ENCODE measurements at regions not wholly inside any gene's neighbourhood (a gene's known extent, or its start where the extent isn't known, plus 50 kb on each side); places are given as distances from the start of the nearest gene placed in this dataset.
"Not testable (repeated sequence)": the region's sequence is repeated elsewhere in the genome, so short reads cannot be mapped to it uniquely, and the experiment has no call there.

DNA sequence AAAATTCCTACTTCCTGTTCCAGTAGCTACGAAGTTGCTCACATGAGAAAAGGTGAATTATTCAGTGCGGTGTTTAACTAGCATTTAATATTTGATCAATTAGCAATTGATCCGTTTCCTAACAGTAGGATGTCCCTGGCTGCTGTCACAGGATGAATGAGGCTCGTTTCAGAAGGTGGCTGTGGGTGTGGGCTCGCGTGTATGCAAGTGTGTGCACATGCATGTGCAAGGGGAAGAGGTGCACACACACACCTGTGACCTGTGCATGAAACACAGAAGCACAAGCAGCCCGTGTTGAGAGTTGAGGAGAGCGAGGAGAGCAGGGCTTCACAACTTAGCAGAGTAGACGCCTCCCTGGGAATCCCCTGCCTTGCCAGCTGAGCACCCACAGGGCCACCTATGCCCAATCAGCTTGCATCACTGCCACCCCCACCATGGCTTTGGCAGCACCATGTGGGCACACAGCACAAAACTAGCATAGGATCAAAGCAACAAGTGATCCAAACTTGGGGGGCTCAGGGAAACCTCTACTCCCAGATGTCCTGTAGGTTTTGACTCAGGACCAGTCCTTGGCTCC, 107.2 kb downstream of the C5orf15 start:
- H3K4me3 Mint-ChIP-seq: no peak overlapping the region
- peaks cover 4% of the 10 kb centered on the region for H3K4me1 Mint-ChIP-seq
- no peaks in the 10 kb centered on the region for H3K9me3 ChIP-seq (ENCODE audit: control insufficient read depth, low read length, poor library complexity, severe bottlenecking)
- no peak for DNase-seq
- no peak overlapping the region for H3K27ac Mint-ChIP-seq
- peak; percentile 68 for ATAC-seq
- H3K36me3 Mint-ChIP-seq (ENCODE audit: low read depth): peaks cover 2% of the 10 kb centered on the region
- peaks cover 47% of the 10 kb centered on the region for H3K27me3 Mint-ChIP-seq

DNA sequence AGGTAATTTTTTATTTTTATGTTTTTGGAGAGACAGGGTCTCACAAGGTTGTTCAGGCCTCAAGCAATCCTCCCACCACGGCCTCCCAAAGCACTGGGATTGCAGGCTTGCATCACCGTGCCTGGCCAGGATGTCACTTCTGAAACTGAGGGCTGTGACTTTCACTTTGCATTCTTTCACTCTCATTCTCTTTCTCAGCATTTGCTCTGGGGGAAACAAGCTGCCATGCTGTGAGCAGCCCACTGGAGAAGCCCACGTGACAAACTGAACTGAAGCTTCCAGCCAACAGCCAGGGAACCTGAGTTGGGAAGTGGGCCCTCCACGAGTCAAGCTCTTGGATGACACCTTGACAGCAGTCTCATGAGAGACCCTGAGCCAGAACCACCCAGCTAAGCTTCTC, 109.4 kb downstream of the C5orf15 start:
- no peak for DNase-seq
- Mint-ChIP-seq H3K4me3 (no peak overlapping the region), H3K36me3 (ENCODE audit: low read depth) (peaks cover 2% of the 10 kb centered on the region), H3K27me3 (peaks cover 47% of the 10 kb centered on the region), H3K27ac (no peak overlapping the region), H3K4me1 (peaks cover 4% of the 10 kb centered on the region)
- no peak for ATAC-seq
- H3K9me3 ChIP-seq (ENCODE audit: control insufficient read depth, low read length, poor library complexity, severe bottlenecking): no peaks in the 10 kb centered on the region

DNA sequence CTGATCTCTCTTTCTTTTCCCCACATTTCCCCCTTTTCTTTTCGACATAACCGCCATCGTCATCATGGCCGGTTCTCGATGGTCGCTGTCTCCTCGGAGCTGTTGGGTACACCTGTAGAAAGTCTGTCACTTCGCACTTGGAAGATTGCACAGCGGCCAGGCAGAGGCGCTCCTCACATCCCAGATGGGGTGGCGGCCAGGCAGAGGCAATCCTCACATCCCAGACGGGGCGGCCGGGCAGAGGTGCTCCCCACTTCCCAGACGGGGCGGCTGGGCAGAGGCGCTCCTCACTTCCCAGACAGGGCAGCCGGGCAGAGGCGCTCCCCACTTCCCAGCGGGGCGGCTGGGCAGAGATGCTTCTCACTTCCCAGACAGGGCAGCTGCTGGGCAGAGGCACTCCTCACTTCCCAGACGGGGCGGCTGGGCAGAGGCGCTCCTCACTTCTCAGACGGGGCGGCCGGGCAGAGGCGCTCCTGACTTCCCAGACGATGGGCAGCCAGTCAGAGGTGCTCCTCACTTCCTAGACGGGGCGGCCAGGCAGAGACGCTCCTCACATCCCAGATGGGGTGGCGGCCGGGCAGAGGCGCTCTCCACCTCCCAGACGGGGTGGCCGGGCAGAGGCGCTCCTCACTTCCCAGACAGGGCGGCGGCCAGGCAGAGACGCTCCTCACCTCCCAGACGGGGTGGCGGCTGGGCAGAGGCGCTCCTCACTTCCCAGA, 110.7 kb downstream of the C5orf15 start:
- not testable (repeated sequence) for H3K4me3 Mint-ChIP-seq; ATAC-seq; H3K27ac Mint-ChIP-seq; H3K36me3 Mint-ChIP-seq (ENCODE audit: low read depth); H3K9me3 ChIP-seq (ENCODE audit: control insufficient read depth, low read length, poor library complexity, severe bottlenecking); DNase-seq; H3K4me1 Mint-ChIP-seq
- peaks cover 55% of the 10 kb centered on the region for H3K27me3 Mint-ChIP-seq

DNA sequence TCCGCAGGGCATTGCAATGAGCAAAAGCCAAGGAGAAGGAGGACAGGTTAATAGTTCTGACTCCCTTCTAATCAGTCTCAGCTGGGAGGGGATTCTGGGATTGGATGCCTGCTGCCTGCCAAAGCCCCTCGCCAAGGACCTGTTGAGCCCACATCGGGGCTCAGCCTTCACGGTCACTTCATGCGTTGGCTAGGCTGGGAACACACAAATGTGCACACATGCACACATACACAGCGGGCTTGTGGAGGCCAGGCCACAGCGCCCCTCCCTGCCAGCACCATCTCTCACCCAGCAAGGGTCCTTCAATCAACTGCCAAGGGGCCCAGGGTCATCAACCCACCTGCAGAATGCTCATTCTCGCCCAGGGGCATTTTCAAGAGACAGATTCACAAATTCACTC, 113.9 kb downstream of the C5orf15 start:
- no peaks in the 10 kb centered on the region for H3K9me3 ChIP-seq (ENCODE audit: control insufficient read depth, low read length, poor library complexity, severe bottlenecking)
- no peak for DNase-seq
- no peak overlapping the region for H3K27ac Mint-ChIP-seq
- no peak for ATAC-seq
- H3K27me3 Mint-ChIP-seq: peaks cover 63% of the 10 kb centered on the region
- peaks cover 4% of the 10 kb centered on the region for H3K36me3 Mint-ChIP-seq (ENCODE audit: low read depth)
- no peaks in the 10 kb centered on the region for H3K4me1 Mint-ChIP-seq
- no peak overlapping the region for H3K4me3 Mint-ChIP-seq

DNA sequence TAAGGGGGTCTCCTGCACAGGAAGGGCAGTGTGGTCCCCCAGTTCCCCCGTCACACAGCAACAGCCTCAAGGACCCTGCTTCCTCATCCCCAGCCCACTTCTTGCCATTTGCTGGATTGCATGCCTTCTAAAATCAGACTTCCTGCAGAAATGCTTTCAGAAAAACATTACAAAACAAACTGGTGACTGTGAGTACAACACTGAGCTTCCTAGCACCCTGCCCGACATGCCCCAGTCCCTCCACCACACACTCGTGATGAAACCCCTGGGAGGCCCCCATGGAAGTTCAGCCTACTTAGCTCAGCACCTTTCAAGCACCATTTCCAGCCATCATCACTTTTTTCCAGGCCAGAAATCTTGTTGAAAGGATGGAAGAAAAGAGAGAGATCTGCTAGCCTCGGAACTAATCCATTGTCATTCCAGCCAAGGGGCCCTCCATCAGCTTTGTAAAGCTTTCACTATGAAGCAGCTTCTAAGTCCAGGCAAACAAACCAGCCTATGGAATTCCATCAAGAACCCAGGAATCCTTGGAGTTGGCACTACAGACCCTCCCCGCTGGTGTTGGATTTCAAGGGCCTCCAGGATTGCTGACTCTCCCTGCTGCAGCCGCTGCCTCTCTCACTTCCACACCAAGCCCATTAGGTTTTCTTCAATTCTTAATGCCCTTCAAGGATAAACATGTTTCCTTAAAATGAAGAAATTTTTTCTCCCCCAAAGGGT, 114.6 kb downstream of the C5orf15 start:
- Mint-ChIP-seq H3K27ac (no peak overlapping the region), H3K4me3 (no peak overlapping the region), H3K4me1 (no peaks in the 10 kb centered on the region), H3K36me3 (ENCODE audit: low read depth) (peaks cover 4% of the 10 kb centered on the region), H3K27me3 (peaks cover 64% of the 10 kb centered on the region)
- DNase-seq: no peak
- H3K9me3 ChIP-seq (ENCODE audit: control insufficient read depth, low read length, poor library complexity, severe bottlenecking): no peaks in the 10 kb centered on the region
- no peak for ATAC-seq

DNA sequence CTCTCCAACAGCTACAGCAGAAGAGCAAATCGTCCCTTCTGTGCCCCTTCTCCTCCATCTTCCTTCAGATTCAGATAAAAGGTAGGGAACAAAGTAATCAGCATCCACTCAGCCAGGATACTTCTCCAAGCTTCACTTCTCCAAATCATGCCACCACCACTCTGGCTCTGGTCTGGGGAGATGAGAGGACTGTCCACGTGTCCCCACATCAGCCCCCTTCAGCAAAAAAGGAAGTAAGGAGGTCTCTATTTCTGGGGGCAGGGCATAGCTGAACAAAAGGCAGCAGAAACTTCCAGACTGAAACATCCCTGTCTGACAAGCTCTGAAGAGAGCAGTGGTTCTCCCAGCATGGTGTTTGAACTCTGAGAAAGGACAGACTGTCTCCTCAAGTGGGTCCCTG, 116.9 kb downstream of the C5orf15 start:
- H3K27me3 Mint-ChIP-seq: peaks cover 85% of the 10 kb centered on the region
- ATAC-seq: no peak
- peaks cover 2% of the 10 kb centered on the region for H3K36me3 Mint-ChIP-seq (ENCODE audit: low read depth)
- H3K4me1 Mint-ChIP-seq: peaks cover 2% of the 10 kb centered on the region
- H3K27ac Mint-ChIP-seq: no peak overlapping the region
- no peaks in the 10 kb centered on the region for H3K9me3 ChIP-seq (ENCODE audit: control insufficient read depth, low read length, poor library complexity, severe bottlenecking)
- no peak overlapping the region for H3K4me3 Mint-ChIP-seq
- no peak for DNase-seq

DNA sequence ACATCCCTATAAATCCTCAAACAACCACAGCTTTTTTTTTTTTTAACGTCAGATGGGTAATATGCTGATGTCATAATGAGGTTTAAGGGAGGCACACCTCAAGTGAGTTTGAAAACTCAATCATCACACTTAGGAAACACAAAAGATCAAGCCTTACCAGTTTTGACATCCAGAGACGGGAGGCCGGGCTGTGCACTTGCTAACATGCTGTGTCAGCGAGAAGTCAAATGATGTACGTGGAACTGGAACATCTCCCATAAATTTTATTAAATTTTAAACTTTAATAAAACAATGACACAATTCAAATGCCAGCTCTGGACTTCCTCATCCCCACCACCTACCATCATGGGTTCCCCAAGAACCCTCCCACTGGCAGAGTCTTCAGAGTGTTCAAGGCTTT, 117.6 kb downstream of the C5orf15 start:
- H3K4me3 Mint-ChIP-seq: no peak overlapping the region
- peaks cover 2% of the 10 kb centered on the region for H3K4me1 Mint-ChIP-seq
- ATAC-seq (no peak), DNase-seq (no peak)
- no peaks in the 10 kb centered on the region for H3K9me3 ChIP-seq (ENCODE audit: control insufficient read depth, low read length, poor library complexity, severe bottlenecking)
- no peak overlapping the region for H3K27ac Mint-ChIP-seq
- peaks cover 2% of the 10 kb centered on the region for H3K36me3 Mint-ChIP-seq (ENCODE audit: low read depth)
- peaks cover 87% of the 10 kb centered on the region for H3K27me3 Mint-ChIP-seq

DNA sequence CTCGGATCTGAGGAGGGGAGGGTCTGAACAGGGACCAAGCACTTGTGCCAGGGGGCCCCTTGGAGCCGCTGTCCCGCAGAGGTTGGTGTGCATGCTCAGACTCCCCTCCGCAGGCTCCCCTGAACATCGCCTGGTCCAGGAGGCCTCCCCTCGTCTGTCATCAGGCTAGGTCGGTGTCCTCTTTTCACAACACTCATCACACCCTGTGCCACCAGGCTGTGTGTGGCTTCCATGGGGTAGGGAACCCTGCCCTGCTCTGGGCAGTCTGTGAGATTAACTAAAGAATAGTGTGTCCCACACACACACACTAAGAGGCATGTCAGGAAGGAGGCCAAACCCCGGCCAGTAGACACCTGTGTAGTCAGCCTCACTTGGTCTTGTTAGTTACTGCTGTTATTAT, 119.3 kb downstream of the C5orf15 start:
- peaks cover 2% of the 10 kb centered on the region for H3K4me1 Mint-ChIP-seq
- H3K27me3 Mint-ChIP-seq: peaks cover 74% of the 10 kb centered on the region
- no peak for ATAC-seq
- H3K36me3 Mint-ChIP-seq (ENCODE audit: low read depth): peaks cover 2% of the 10 kb centered on the region
- no peak overlapping the region for H3K4me3 Mint-ChIP-seq
- no peak for DNase-seq
- H3K27ac Mint-ChIP-seq: no peak overlapping the region
- no peaks in the 10 kb centered on the region for H3K9me3 ChIP-seq (ENCODE audit: control insufficient read depth, low read length, poor library complexity, severe bottlenecking)

DNA sequence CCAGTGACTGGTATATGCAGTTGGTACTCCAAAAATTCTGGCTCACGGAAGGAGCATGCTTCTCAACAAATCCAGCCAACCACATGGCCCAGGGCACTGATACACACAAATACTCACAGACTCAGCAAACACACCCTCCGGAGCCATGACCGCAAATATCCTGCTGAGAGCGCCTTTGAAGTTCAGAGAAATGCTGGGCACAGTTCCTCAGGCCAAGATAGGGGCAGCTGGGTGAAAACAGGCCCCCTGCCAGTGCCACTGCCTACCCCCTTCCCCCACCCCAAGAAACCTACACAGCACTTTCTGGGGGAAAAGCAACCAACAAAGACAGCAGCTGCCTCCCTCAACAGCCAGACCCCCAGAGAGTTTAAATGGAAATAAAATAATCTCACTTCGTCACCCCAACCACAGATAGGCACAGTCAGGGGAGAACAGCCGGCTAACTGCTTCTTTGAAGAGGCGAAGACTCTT, 120.0 kb downstream of the C5orf15 start:
- peaks cover 74% of the 10 kb centered on the region for H3K27me3 Mint-ChIP-seq
- ATAC-seq (no peak), DNase-seq (no peak)
- H3K27ac Mint-ChIP-seq: no peak overlapping the region
- peaks cover 2% of the 10 kb centered on the region for H3K36me3 Mint-ChIP-seq (ENCODE audit: low read depth)
- no peak overlapping the region for H3K4me3 Mint-ChIP-seq
- no peaks in the 10 kb centered on the region for H3K9me3 ChIP-seq (ENCODE audit: control insufficient read depth, low read length, poor library complexity, severe bottlenecking)
- H3K4me1 Mint-ChIP-seq: peaks cover 2% of the 10 kb centered on the region

DNA sequence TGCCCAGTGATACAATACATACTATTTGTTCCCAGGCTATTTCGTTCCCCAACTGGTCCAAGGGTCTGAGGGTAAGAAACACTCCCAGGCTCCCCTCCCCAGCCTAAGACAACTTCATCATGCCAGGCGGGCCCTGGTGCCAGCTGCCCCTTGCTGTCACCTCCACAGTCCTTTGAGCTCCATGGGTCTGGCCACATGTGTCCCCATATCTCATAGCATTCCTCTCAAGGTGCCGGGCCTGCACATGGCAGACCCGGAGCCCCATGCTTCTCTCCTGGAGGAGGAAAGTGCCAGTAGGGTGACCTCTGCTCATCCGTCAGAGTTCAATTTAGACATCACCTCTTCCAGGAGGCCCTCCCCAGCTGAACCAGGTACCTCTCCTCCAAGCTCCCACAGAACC, 120.5 kb downstream of the C5orf15 start:
- Mint-ChIP-seq H3K36me3 (ENCODE audit: low read depth) (peaks cover 2% of the 10 kb centered on the region), H3K27ac (no peak overlapping the region), H3K27me3 (peaks cover 70% of the 10 kb centered on the region), H3K4me1 (peaks cover 2% of the 10 kb centered on the region), H3K4me3 (no peak overlapping the region)
- H3K9me3 ChIP-seq (ENCODE audit: control insufficient read depth, low read length, poor library complexity, severe bottlenecking): no peaks in the 10 kb centered on the region
- ATAC-seq (no peak), DNase-seq (no peak)

DNA sequence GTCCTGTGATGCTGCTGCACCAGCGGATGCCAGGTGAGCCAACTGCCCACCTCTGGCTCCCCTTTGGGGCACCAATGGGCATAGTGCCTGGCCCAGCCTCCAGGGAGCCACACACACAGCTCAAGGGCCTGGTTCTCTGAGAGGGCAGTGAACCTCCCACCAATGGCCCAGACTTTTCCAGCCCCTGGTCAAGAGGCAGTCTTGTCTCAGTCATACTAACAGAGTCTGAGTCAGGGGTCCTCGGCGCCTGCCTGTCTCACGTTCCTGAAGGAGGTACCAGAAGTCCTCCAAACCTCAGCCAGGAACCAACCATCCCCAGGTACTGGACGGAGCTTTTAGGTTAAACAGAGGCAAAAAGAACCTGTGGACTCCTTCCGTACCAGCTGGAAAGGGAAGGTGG, 121.1 kb downstream of the C5orf15 start:
- ATAC-seq (no peak), DNase-seq (no peak)
- peaks cover 2% of the 10 kb centered on the region for H3K4me1 Mint-ChIP-seq
- H3K36me3 Mint-ChIP-seq (ENCODE audit: low read depth): peaks cover under 1% of the 10 kb centered on the region
- no peaks in the 10 kb centered on the region for H3K9me3 ChIP-seq (ENCODE audit: control insufficient read depth, low read length, poor library complexity, severe bottlenecking)
- H3K4me3 Mint-ChIP-seq: no peak overlapping the region
- peaks cover 67% of the 10 kb centered on the region for H3K27me3 Mint-ChIP-seq
- H3K27ac Mint-ChIP-seq: no peak overlapping the region

DNA sequence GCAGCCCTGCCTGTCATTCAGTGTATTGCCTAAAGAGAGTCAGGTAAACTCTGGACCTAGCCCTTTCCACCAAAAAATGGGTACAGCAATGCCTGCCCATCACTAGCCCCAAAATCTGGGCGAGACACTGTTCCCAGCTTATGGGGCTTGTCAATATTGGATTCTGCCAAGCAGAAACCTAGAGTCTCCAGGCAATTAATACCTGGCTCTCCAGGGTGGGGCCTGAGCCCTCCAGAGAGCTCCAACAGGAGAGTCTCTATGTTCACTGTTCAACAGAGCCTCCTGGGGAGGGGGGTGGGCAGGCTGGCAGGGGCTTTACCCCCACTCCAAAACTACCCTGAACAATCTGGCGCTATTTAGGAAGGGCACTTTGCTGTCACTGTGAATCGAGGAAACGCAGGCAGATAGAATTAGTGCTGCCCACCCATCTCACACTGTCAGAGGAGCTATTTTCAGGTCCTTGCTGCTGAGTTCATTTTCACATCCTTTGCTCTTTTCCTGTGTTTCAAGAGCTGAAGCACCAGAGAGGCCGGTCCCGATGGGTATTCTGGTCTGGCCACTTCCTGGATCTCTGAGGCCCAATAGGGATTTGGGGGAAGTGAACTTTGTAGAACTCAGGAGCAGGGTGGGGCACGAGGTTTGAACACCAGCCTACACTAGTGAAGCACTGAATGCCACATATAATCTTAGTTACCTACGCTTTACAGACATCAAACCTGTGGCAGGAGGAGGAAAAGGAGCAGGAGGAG, 121.8 kb downstream of the C5orf15 start:
- no peak overlapping the region for H3K27ac Mint-ChIP-seq
- peaks cover 67% of the 10 kb centered on the region for H3K27me3 Mint-ChIP-seq
- H3K4me3 Mint-ChIP-seq: no peak overlapping the region
- H3K4me1 Mint-ChIP-seq: peaks cover 2% of the 10 kb centered on the region
- H3K9me3 ChIP-seq (ENCODE audit: control insufficient read depth, low read length, poor library complexity, severe bottlenecking): no peaks in the 10 kb centered on the region
- DNase-seq (no peak), ATAC-seq (no peak)
- H3K36me3 Mint-ChIP-seq (ENCODE audit: low read depth): no peaks in the 10 kb centered on the region

DNA sequence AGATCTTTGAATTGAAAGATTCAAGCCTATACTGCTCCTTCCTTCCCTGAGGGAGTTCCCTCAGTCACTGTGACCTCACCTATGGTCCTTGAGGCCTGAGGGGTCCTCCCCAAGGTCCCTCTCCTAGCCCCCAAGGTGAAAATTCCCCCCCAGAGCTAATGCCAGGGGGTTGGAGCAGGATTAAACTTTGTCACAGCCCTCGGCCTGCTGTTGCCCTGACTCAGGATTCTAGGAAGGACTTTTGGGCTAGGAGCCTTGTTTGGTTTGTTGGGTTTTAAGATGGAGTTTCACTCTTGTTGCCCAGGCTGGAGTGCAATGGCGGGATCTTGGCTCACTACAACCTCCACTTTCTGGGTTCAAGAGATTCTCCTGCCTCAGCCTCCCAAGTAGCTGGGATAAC, 123.2 kb downstream of the C5orf15 start:
- no peaks in the 10 kb centered on the region for H3K36me3 Mint-ChIP-seq (ENCODE audit: low read depth)
- DNase-seq (no peak), ATAC-seq (no peak)
- no peak overlapping the region for H3K27ac Mint-ChIP-seq
- H3K27me3 Mint-ChIP-seq: peaks cover 63% of the 10 kb centered on the region
- no peak overlapping the region for H3K4me3 Mint-ChIP-seq
- H3K4me1 Mint-ChIP-seq: peaks cover 2% of the 10 kb centered on the region
- no peaks in the 10 kb centered on the region for H3K9me3 ChIP-seq (ENCODE audit: control insufficient read depth, low read length, poor library complexity, severe bottlenecking)

Data from T-helper 17 cell (primary cell).